Mesenchymal stem cell (in vitro differentiated cells and primary cell): ENCODE measurements at regions not wholly inside any gene's neighbourhood (a gene's known extent, or its start where the extent isn't known, plus 50 kb on each side); places are given as distances from the start of the nearest gene placed in this dataset.

Experiments
- DNase-seq: peaks from one replicate; pipeline ENCODE4 v3.0.0-alpha.2; 2013
- H2AFZ ChIP-seq: one replicate; pipeline ENCODE4 v1.6.1; 2013; ENCODE audit warnings: low read depth, mild to moderate bottlenecking, control low read depth, inconsistent platforms, low read length, moderate library complexity
- H2AK5ac ChIP-seq: 2 replicates; pipeline ENCODE4 v1.6.1; 2013; ENCODE audit warnings: low read length, moderate library complexity, mild to moderate bottlenecking, inconsistent platforms; ENCODE audit not compliant: severe bottlenecking
- H2BK120ac ChIP-seq: one replicate; pipeline ENCODE4 v1.6.1; 2013; ENCODE audit warnings: low read depth, mild to moderate bottlenecking, inconsistent platforms, low read length, moderate library complexity
- H2BK12ac ChIP-seq, 2 experiments: one replicate each; pipeline ENCODE4 v1.6.1; 2013; ENCODE audit warnings: inconsistent platforms in 2 of 2, low read length in 2 of 2, mild to moderate bottlenecking in 2 of 2, moderate library complexity in 2 of 2, control low read depth in 1 of 2
- H2BK15ac ChIP-seq: one replicate; pipeline ENCODE4 v1.6.1; 2013; ENCODE audit warnings: mild to moderate bottlenecking, low read depth, inconsistent platforms; ENCODE audit not compliant: poor library complexity, severe bottlenecking
- H2BK5ac ChIP-seq: 2 replicates; pipeline ENCODE4 v1.6.1; 2013; ENCODE audit warnings: low read depth, mild to moderate bottlenecking, low read length, control low read depth, inconsistent platforms; ENCODE audit not compliant: poor library complexity, severe bottlenecking
- H3K14ac ChIP-seq, 2 experiments: one replicate each; pipeline ENCODE4 v1.6.1; 2013; ENCODE audit warnings: inconsistent platforms in 2 of 2, low read length in 2 of 2, control low read depth in 1 of 2, mild to moderate bottlenecking in 1 of 2, moderate library complexity in 1 of 2
- H3K18ac ChIP-seq, 2 experiments: one replicate each; pipeline ENCODE4 v1.6.1; 2013; ENCODE audit warnings: inconsistent platforms in 2 of 2, low read length in 2 of 2, control low read depth in 1 of 2, low read depth in 1 of 2, mild to moderate bottlenecking in 1 of 2
- H3K23ac ChIP-seq, 2 experiments: one replicate each; pipeline ENCODE4 v1.6.1; 2013; ENCODE audit warnings: inconsistent platforms in 2 of 2, low read length in 2 of 2, mild to moderate bottlenecking in 2 of 2, moderate library complexity in 2 of 2, control low read depth in 1 of 2
- H3K27ac ChIP-seq: 2 replicates; pipeline ENCODE4 v1.5.1; 2013; ENCODE audit warnings: mild to moderate bottlenecking, moderate library complexity, low read length, control low read depth, inconsistent platforms; ENCODE audit not compliant: poor library complexity, severe bottlenecking
- H3K27me3 ChIP-seq, 2 experiments: 2 replicates each; pipeline versions ENCODE4 v1.6.1 to v1.7.0; 2013; ENCODE audit warnings: low read length in 2 of 2, mild to moderate bottlenecking in 2 of 2, moderate library complexity in 2 of 2, control low read depth in 1 of 2, inconsistent platforms in 1 of 2; ENCODE audit not compliant: control insufficient read depth in 1 of 2, insufficient read depth in 1 of 2
- H3K36me3 ChIP-seq, 2 experiments: 2 replicates each; pipeline versions ENCODE4 v1.6.1 to v1.7.0; 2013; ENCODE audit warnings: low read length in 2 of 2, control low read depth in 1 of 2, inconsistent platforms in 1 of 2, low read depth in 1 of 2, mild to moderate bottlenecking in 1 of 2; ENCODE audit not compliant: insufficient read depth in 2 of 2, control insufficient read depth in 1 of 2
- H3K4ac ChIP-seq, 2 experiments: one replicate each; pipeline ENCODE4 v1.6.1; 2013; ENCODE audit warnings: inconsistent platforms in 2 of 2, low read length in 2 of 2, mild to moderate bottlenecking in 2 of 2, moderate library complexity in 2 of 2, control low read depth in 1 of 2, low read depth in 1 of 2
- H3K4me1 ChIP-seq: 2 replicates; pipeline ENCODE4 v1.6.1; 2013; ENCODE audit warnings: low read depth, low read length, control low read depth; ENCODE audit not compliant: control insufficient read depth, insufficient read depth
- H3K4me2 ChIP-seq: 2 replicates; pipeline ENCODE4 v1.6.1; 2013; ENCODE audit warnings: low read length, mild to moderate bottlenecking, inconsistent platforms; ENCODE audit not compliant: poor library complexity, severe bottlenecking
- H3K4me3 ChIP-seq, 2 experiments: 2 replicates each; pipeline versions ENCODE4 v1.5.1 to v1.7.0; 2013; ENCODE audit warnings: low read length in 2 of 2, mild to moderate bottlenecking in 2 of 2, control low read depth in 1 of 2, low read depth in 1 of 2; ENCODE audit not compliant: insufficient read depth in 1 of 2
- H3K79me1 ChIP-seq: replicated peaks from 2 replicates; pipeline ENCODE4 v1.6.1; 2013; ENCODE audit warnings: mild to moderate bottlenecking, control low read depth, low read length, inconsistent platforms; ENCODE audit not compliant: poor library complexity, severe bottlenecking
- H3K9ac ChIP-seq: 2 replicates; pipeline ENCODE4 v1.7.0; 2013; ENCODE audit warnings: mild to moderate bottlenecking, low read length, moderate library complexity
- H3K9me3 ChIP-seq: 2 replicates; pipeline ENCODE4 v1.7.0; 2013; ENCODE audit warnings: mild to moderate bottlenecking, low read length; ENCODE audit not compliant: control insufficient read depth
- H4K8ac ChIP-seq: one replicate; pipeline ENCODE4 v1.6.1; 2013; ENCODE audit warnings: inconsistent platforms, mild to moderate bottlenecking, low read length, moderate library complexity
- H4K91ac ChIP-seq: one replicate; pipeline ENCODE4 v1.6.1; 2013; ENCODE audit warnings: mild to moderate bottlenecking, low read length, inconsistent platforms
- WGBS: methylation state at CpG from one replicate; pipeline ENCODE4 v1.1.7; 2013; ENCODE audit warnings: mixed read lengths; 5-methylcytosine and 5-hydroxymethylcytosine counted together

DNA sequence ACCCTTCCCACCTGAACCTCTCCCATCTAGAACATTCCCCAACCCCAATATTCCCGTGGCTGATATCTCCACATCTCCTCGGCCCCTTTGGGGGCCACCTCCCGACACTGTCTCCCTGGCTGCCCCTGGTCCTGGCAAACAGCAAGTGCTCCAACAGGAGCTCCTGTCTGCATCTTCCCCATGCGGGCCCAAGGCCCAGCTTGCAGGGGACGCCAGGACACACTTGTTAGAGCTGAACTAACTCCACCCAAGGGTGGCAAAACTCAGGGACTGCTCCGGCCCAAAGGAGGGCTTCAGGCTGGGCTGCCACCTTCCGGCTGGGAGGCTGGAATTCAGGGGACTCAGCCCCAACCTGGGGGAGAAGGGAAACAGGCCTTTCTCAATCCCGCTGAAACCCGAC is 106.6 kb downstream of the NCOR2 start:
- Histone ChIP-seq H3K4me2 (no peak overlapping the region), H3K36me3 (peaks cover 64 to 86% of the 10 kb centered on the region in 2 experiments), H3K23ac (no peak overlapping the region), H4K91ac (no peak overlapping the region), H3K4ac (no peak overlapping the region), H2BK12ac (no peak overlapping the region), H3K27ac (no peak overlapping the region), H2AK5ac (no peak overlapping the region), H3K9ac (no peak overlapping the region), H3K4me1 (peaks cover 61% of the 10 kb centered on the region), H3K4me3 (no peak overlapping the region), H2BK5ac (no peak overlapping the region), H2AFZ (no peak overlapping the region), H2BK120ac (no peak overlapping the region), H3K79me1 (peaks cover 42% of the 10 kb centered on the region), H2BK15ac (no peak overlapping the region), H4K8ac (no peak overlapping the region), H3K14ac (no peak overlapping the region), H3K18ac (no peak overlapping the region), H3K27me3 (no peaks in the 10 kb centered on the region), H3K9me3 (peaks cover 8% of the 10 kb centered on the region)
- WGBS = 98% methylated on average over 9 of the region's 9 CpGs
- no peak for DNase-seq

DNA sequence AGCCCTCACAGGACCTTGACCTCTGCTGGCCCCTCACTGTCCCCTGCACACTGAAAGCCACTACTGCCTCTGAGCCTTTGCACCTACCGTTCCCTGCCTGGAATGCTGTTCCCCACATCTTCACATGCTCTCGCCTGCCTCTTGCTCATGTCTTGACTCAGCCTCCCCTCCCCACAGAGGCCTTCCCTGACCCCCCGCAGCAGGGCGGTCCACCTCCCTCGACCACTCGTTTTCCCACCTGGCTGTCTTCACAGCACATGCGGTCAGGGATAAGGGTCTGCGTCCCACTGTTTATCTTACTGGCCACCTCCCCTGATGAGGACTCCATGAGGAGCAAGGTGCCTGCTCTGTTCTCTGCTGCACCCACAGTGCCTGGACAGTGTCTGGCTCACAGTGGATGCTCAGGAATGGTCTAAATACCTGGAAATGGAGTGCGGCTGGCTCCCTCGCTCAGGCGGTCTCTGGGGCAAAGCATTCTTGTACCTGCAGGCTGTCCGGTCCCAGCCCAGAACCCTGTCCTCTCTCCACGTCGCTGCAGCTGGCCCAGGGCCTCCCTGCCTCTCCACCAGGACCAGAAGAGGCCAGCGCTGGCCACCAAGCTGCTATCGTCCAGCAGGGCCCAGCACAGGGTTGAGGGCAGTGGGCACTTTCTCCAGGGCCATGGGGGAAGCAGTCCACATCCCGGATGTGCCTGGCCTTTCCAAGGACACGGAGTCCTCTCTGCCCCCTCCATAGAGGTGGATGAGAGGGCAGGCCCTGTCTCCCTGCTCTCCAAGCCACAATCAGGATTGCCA is 107.4 kb downstream of the NCOR2 start:
- peaks cover 3% of the 10 kb centered on the region for H3K9me3 ChIP-seq
- no peak overlapping the region for H3K18ac ChIP-seq
- H2BK12ac ChIP-seq = no peak overlapping the region
- peaks cover 43% of the 10 kb centered on the region for H3K79me1 ChIP-seq
- H4K8ac ChIP-seq = no peak overlapping the region
- 95% methylated on average over 18 of the region's 18 CpGs for WGBS
- H3K36me3 ChIP-seq = peaks cover 61 to 86% of the 10 kb centered on the region in 2 experiments
- no peak for DNase-seq
- no peak overlapping the region for H3K23ac ChIP-seq
- H3K9ac ChIP-seq = no peak overlapping the region
- no peak overlapping the region for H3K4me3 ChIP-seq
- no peak overlapping the region for H2BK15ac ChIP-seq
- H4K91ac ChIP-seq = peak overlapping the region; percentile 44
- no peak overlapping the region for H3K27ac ChIP-seq
- no peak overlapping the region for H3K4ac ChIP-seq
- H2BK120ac ChIP-seq = no peak overlapping the region
- H3K4me2 ChIP-seq = no peak overlapping the region
- H3K14ac ChIP-seq = no peak overlapping the region
- no peak overlapping the region for H2AK5ac ChIP-seq
- no peak overlapping the region for H2BK5ac ChIP-seq
- no peak overlapping the region for H2AFZ ChIP-seq
- no peaks in the 10 kb centered on the region for H3K27me3 ChIP-seq
- H3K4me1 ChIP-seq = peaks cover 59% of the 10 kb centered on the region

GRCh38 chr12:124458992-124459851 is 108.2 kb downstream of the NCOR2 start:
- Histone ChIP-seq H2BK120ac (no peak overlapping the region), H3K4me3 (no peak overlapping the region), H3K23ac (no peak overlapping the region), H2AFZ (no peak overlapping the region), H2AK5ac (no peak overlapping the region), H2BK5ac (no peak overlapping the region), H4K91ac (peak overlapping the region; percentile 16), H3K27me3 (no peaks in the 10 kb centered on the region), H3K4me1 (peaks cover 59% of the 10 kb centered on the region), H2BK15ac (no peak overlapping the region), H2BK12ac (no peak overlapping the region), H3K36me3 (peaks cover 53 to 83% of the 10 kb centered on the region in 2 experiments), H3K9me3 (no peaks in the 10 kb centered on the region), H3K14ac (no peak overlapping the region), H3K4ac (no peak overlapping the region), H4K8ac (no peak overlapping the region), H3K9ac (no peak overlapping the region), H3K79me1 (peaks cover 41% of the 10 kb centered on the region), H3K4me2 (no peak overlapping the region), H3K27ac (no peak overlapping the region), H3K18ac (no peak overlapping the region)
- no peak for DNase-seq
- 97% methylated on average over 12 of the region's 12 CpGs for WGBS
